ENCODE measurements at regions not wholly inside any gene's neighbourhood (a gene's known extent, or its start where the extent isn't known, plus 50 kb on each side); places are given as distances from the start of the nearest gene placed in this dataset.
"Not testable (repeated sequence)": the region's sequence is repeated elsewhere in the genome, so short reads cannot be mapped to it uniquely, and the experiment has no call there.

DNA sequence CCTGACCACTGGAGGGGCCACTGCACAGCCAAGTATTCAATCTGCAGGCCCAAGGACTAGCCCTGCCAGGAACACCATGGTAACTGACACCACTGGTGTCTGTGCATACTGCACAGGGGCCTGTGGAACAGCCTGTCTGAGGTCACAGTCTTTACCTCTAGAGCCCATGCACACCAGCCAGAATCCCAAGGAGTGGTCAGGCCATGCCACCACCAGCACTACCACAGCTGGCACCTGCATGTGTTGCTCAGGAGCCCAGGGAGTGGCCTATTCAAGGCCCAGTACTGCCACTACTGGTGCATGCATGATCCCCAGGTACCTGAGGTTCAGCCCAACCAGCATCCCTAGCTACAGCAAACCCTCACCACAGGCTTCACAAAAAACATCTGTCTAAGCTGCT, 546.0 kb upstream of the RGMB start:
- Histone ChIP-seq H3K36me3 (replicated peaks; ENCODE audit: insufficient read depth, low read depth) (no peaks in the 10 kb centered on the region), H3K27ac (no peak overlapping the region), H4K20me1 (ENCODE audit: insufficient read depth, poor library complexity, severe bottlenecking) (no peaks in the 10 kb centered on the region), H3K9me3 (ENCODE audit: low read depth) (no peaks in the 10 kb centered on the region), H3K79me2 (no peaks in the 10 kb centered on the region), H3K4me2 (no peak overlapping the region), H3K9me2 (replicated peaks; ENCODE audit: insufficient read depth) (no peaks in the 10 kb centered on the region), H2AFZ (no peak overlapping the region), H3K4me1 (ENCODE audit: insufficient read depth) (no peaks in the 10 kb centered on the region), H3K27me3 (no peaks in the 10 kb centered on the region), H3K4me3 (no peak overlapping the region)
- TF ChIP-seq EZH2phosphoT487 (IDR thresholded peaks at IDR 0.05; ENCODE audit: low read depth, severe bottlenecking, unreplicated experiment) (no peak), EZH2 (IDR thresholded peaks at IDR 0.05; ENCODE audit: borderline replicate concordance) (no peak)
- TF ChIP-seq, protein P1, sequence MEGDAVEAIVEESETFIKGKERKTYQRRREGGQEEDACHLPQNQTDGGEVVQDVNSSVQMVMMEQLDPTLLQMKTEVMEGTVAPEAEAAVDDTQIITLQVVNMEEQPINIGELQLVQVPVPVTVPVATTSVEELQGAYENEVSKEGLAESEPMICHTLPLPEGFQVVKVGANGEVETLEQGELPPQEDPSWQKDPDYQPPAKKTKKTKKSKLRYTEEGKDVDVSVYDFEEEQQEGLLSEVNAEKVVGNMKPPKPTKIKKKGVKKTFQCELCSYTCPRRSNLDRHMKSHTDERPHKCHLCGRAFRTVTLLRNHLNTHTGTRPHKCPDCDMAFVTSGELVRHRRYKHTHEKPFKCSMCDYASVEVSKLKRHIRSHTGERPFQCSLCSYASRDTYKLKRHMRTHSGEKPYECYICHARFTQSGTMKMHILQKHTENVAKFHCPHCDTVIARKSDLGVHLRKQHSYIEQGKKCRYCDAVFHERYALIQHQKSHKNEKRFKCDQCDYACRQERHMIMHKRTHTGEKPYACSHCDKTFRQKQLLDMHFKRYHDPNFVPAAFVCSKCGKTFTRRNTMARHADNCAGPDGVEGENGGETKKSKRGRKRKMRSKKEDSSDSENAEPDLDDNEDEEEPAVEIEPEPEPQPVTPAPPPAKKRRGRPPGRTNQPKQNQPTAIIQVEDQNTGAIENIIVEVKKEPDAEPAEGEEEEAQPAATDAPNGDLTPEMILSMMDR (IDR thresholded peaks at IDR 0.05; ENCODE audit: poor library complexity), result no peak
- no peak for DNase-seq (ENCODE audit: low spot score)

DNA sequence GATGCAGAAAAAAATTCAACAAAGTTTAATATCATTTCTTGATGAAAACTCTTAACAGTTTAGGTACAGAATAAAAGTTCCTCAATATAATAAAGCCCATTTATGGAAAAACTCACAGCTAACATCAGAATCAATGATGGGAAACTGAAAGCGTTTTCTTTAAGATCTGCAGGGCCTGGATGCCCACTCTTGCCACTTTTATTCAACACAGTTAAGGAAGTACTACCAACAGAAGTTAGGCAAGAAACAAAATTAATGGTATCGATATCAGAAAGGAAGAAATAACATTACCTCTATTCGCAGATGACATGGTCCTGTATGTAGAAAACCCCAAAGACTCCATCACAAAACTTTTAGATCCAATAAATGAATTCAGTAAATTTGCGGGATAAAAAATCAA, 542.4 kb upstream of the RGMB start:
- no peak overlapping the region for H3K27ac ChIP-seq
- H2AFZ ChIP-seq, result no peak overlapping the region
- 72% methylated on average over 4 of the region's 4 CpGs for WGBS (ENCODE audit: low lambda C conversion rate, missing lambda C conversion rate)
- H3K4me3 ChIP-seq, result no peak overlapping the region
- no peaks in the 10 kb centered on the region for H3K27me3 ChIP-seq
- no peaks in the 10 kb centered on the region for H3K4me1 ChIP-seq (ENCODE audit: insufficient read depth)
- H3K9me3 ChIP-seq (ENCODE audit: low read depth), result no peaks in the 10 kb centered on the region
- H3K9me2 ChIP-seq (replicated peaks; ENCODE audit: insufficient read depth), result no peaks in the 10 kb centered on the region
- H4K20me1 ChIP-seq (ENCODE audit: insufficient read depth, poor library complexity, severe bottlenecking), result no peaks in the 10 kb centered on the region
- H3K36me3 ChIP-seq (replicated peaks; ENCODE audit: insufficient read depth, low read depth), result no peaks in the 10 kb centered on the region
- H3K79me2 ChIP-seq, result no peaks in the 10 kb centered on the region
- no peak overlapping the region for H3K4me2 ChIP-seq
- TF ChIP-seq EZH2phosphoT487 (IDR thresholded peaks at IDR 0.05; ENCODE audit: low read depth, severe bottlenecking, unreplicated experiment), result no peak
- no peak for TF ChIP-seq EZH2 (IDR thresholded peaks at IDR 0.05; ENCODE audit: borderline replicate concordance)
- TF ChIP-seq, protein P1 (IDR thresholded peaks at IDR 0.05; ENCODE audit: poor library complexity), result no peak
- no peak for DNase-seq (ENCODE audit: low spot score)

DNA sequence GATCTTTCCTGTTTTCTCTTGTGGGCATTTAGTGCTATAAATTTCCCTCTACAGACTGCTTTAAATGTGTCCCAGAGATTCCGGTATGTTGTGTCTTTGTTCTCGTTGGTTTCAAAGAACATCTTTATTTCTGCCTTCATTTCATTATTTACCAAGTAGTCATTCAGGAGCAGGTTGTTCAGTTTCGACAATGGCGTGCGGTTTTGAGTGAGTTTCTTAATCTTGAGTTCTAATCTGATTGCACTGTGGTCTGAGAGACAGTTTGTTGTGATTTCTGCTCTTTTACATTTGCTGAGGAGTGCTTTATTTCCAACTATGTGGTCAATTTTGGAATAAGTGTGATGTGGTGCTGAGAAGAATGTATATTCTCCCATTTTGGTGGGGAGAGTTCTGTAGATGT, 535.7 kb upstream of the RGMB start:
- not testable (repeated sequence) for DNase-seq (ENCODE audit: low spot score); H3K27ac ChIP-seq; H3K4me1 ChIP-seq (ENCODE audit: insufficient read depth); H3K4me2 ChIP-seq; H3K79me2 ChIP-seq; H2AFZ ChIP-seq; H3K9me3 ChIP-seq (ENCODE audit: low read depth); H3K4me3 ChIP-seq; H3K36me3 ChIP-seq (replicated peaks; ENCODE audit: insufficient read depth, low read depth); H3K27me3 ChIP-seq; H3K9me2 ChIP-seq (replicated peaks; ENCODE audit: insufficient read depth); H4K20me1 ChIP-seq (ENCODE audit: insufficient read depth, poor library complexity, severe bottlenecking)
- 91% methylated on average over 5 of the region's 5 CpGs for WGBS (ENCODE audit: low lambda C conversion rate, missing lambda C conversion rate)

DNA sequence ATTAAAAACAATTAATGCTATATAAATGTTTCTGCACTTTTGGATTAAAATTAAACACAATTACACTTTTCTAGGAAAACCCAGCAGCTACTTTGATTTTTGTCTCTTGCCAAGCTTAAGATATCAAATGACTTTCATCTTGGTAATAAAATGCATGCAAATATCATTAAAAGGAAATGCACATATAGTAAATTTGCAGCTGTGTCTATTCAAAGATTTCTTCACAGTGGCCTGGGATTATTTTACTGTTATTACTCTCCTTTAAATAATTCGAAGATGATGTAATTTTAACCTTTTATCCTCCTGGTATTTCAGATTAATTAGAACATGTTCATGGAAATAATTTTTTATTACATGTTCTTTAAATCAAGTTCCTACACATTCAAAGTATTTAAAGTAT, 529.5 kb upstream of the RGMB start:
- TF ChIP-seq EZH2phosphoT487 (IDR thresholded peaks at IDR 0.05; ENCODE audit: low read depth, severe bottlenecking, unreplicated experiment) (no peak), EZH2 (IDR thresholded peaks at IDR 0.05; ENCODE audit: borderline replicate concordance) (no peak)
- TF ChIP-seq, protein P1 (IDR thresholded peaks at IDR 0.05; ENCODE audit: poor library complexity), result no peak
- H3K9me3 ChIP-seq (ENCODE audit: low read depth), result no peaks in the 10 kb centered on the region
- H4K20me1 ChIP-seq (ENCODE audit: insufficient read depth, poor library complexity, severe bottlenecking), result no peaks in the 10 kb centered on the region
- H3K36me3 ChIP-seq (replicated peaks; ENCODE audit: insufficient read depth, low read depth), result no peaks in the 10 kb centered on the region
- no peak overlapping the region for H2AFZ ChIP-seq
- H3K9me2 ChIP-seq (replicated peaks; ENCODE audit: insufficient read depth), result no peaks in the 10 kb centered on the region
- H3K79me2 ChIP-seq, result no peaks in the 10 kb centered on the region
- H3K4me1 ChIP-seq (ENCODE audit: insufficient read depth), result no peaks in the 10 kb centered on the region
- no peak overlapping the region for H3K4me2 ChIP-seq
- 78% methylated on average over 1 of the region's 1 CpG for WGBS (ENCODE audit: low lambda C conversion rate, missing lambda C conversion rate)
- H3K27ac ChIP-seq, result no peak overlapping the region
- no peaks in the 10 kb centered on the region for H3K27me3 ChIP-seq
- DNase-seq (ENCODE audit: low spot score), result no peak
- no peak overlapping the region for H3K4me3 ChIP-seq
